OCI-LY3 (cell line): ENCODE measurements at regions not wholly inside any gene's neighbourhood (a gene's known extent, or its start where the extent isn't known, plus 50 kb on each side); places are given as distances from the start of the nearest gene placed in this dataset.

Experiments used
- H2AFZ ChIP-seq: fragments of 200-600, 300-600 bp; shearing (Covaris generic); 2 replicates; pipeline ENCODE4 v1.6.0; 2014; ENCODE audit warnings: antibody characterized with exemption, low read depth, low read length
- H3K27ac ChIP-seq: fragments of 200-600, 300-600 bp; sonication (generic); 2 replicates; pipeline ENCODE4 v1.5.1; 2014; ENCODE audit warnings: mild to moderate bottlenecking, low read length, moderate library complexity, mixed read lengths
- H3K27me3 ChIP-seq: fragments of 200-600, 300-600 bp; sonication (generic); 2 replicates; pipeline ENCODE4 v1.6.1; 2014; ENCODE audit warnings: low read depth, low read length, mixed read lengths
- H3K36me3 ChIP-seq: fragments of 200-600, 300-600 bp; sonication (generic); replicated peaks from 2 replicates; pipeline ENCODE3; 2014; ENCODE audit warnings: low read depth, low read length, mixed read lengths
- H3K4me1 ChIP-seq: fragments of 300-600, 200-600 bp; sonication (generic); 2 replicates; pipeline ENCODE4 v1.6.1; 2014; ENCODE audit warnings: low read length, mixed read lengths
- H3K4me2 ChIP-seq: fragments of 200-600, 300-600 bp; sonication (generic); 2 replicates; pipeline ENCODE4 v1.6.1; 2014; ENCODE audit warnings: low read length, mixed read lengths
- H3K4me3 ChIP-seq: fragments of 300-600, 200-600 bp; sonication (generic); 2 replicates; pipeline ENCODE4 v1.5.1; 2014; ENCODE audit warnings: antibody characterized with exemption, mild to moderate bottlenecking, low read length, moderate library complexity
- H3K79me2 ChIP-seq: fragments of 300-600, 200-600 bp; shearing (Covaris generic); 2 replicates; pipeline ENCODE4 v1.6.1; 2014; ENCODE audit warnings: mild to moderate bottlenecking, low read length, mixed read lengths
- H3K9ac ChIP-seq: fragments of 300-600, 200-600 bp; shearing (Covaris generic); 2 replicates; pipeline ENCODE4 v1.6.0; 2014; ENCODE audit warnings: mild to moderate bottlenecking, low read length, moderate library complexity
- H3K9me3 ChIP-seq: fragments of 200-600, 300-600 bp; shearing (Covaris generic); 2 replicates; pipeline ENCODE4 v1.6.1; 2014; ENCODE audit warnings: low read length, mixed read lengths; ENCODE audit not compliant: insufficient read depth
- H4K20me1 ChIP-seq: fragments of 200-600, 300-600 bp; sonication (generic); 2 replicates; pipeline ENCODE4 v1.6.1; 2016; ENCODE audit warnings: low read length, mixed read lengths; ENCODE audit not compliant: insufficient read depth
- EZH2phosphoT487 ChIP-seq: fragments of 200-600 bp; shearing (Covaris generic); IDR thresholded peaks from 2 replicates; pipeline ENCODE4 v1.6.1; 2018; ENCODE audit warnings: antibody characterized with exemption, mixed run types, low read depth
- TF ChIP-seq, protein P1 (sequence below): fragments of 200-600, 300-600 bp; sonication (generic); IDR thresholded peaks from 2 replicates; pipeline ENCODE4 v1.5.1; 2014; ENCODE audit warnings: antibody characterized with exemption, low read length, low read depth

DNA sequence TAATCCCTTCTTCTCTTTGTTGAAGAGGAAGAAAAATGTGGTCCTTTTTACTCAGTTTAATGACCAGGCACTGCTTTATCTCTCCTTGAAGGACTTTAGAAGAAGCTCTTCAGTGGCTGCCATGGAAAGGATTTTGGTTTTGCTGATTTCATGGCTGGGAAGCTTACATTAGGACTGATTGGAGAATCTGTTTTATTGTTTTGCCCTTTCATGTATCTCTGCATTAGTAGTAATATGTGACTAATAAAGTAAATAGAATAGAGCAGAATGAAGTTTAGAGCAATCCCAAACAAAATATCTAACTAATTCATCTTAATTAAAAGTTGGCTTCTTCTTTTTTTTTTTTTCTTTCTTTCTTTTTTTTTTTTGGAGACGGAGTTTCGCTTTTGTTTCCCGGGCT, 502.9 kb downstream of the HAO1 start:
- H3K9ac ChIP-seq = no peak overlapping the region
- no peaks in the 10 kb centered on the region for H3K9me3 ChIP-seq
- H3K27me3 ChIP-seq = no peaks in the 10 kb centered on the region
- H3K4me1 ChIP-seq = no peaks in the 10 kb centered on the region
- TF ChIP-seq, protein P1, sequence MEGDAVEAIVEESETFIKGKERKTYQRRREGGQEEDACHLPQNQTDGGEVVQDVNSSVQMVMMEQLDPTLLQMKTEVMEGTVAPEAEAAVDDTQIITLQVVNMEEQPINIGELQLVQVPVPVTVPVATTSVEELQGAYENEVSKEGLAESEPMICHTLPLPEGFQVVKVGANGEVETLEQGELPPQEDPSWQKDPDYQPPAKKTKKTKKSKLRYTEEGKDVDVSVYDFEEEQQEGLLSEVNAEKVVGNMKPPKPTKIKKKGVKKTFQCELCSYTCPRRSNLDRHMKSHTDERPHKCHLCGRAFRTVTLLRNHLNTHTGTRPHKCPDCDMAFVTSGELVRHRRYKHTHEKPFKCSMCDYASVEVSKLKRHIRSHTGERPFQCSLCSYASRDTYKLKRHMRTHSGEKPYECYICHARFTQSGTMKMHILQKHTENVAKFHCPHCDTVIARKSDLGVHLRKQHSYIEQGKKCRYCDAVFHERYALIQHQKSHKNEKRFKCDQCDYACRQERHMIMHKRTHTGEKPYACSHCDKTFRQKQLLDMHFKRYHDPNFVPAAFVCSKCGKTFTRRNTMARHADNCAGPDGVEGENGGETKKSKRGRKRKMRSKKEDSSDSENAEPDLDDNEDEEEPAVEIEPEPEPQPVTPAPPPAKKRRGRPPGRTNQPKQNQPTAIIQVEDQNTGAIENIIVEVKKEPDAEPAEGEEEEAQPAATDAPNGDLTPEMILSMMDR = no peak
- no peak for TF ChIP-seq EZH2phosphoT487
- no peak overlapping the region for H3K4me3 ChIP-seq
- no peaks in the 10 kb centered on the region for H4K20me1 ChIP-seq
- no peaks in the 10 kb centered on the region for H3K79me2 ChIP-seq
- no peak overlapping the region for H3K4me2 ChIP-seq
- H3K36me3 ChIP-seq = no peaks in the 10 kb centered on the region
- H3K27ac ChIP-seq = no peak overlapping the region
- no peak overlapping the region for H2AFZ ChIP-seq

DNA sequence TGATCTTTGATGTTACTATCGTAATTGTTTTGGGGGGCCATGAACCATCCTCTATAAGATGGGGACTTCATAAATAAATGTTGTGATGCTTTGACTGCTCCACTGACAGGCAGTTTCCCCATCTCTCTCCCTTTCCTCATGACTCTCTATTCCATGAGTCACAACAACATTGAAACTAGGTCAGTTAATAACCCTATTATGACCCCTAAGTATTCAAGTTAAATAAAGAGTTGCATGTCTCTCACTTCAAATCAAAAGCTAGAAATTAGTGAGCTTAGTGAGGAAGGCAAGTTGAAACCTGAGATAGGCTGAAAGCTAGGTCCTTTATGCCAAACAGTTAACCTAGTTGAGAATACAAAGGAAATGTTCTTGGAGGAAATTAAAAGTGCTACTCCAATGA, 491.0 kb downstream of the HAO1 start:
- Histone ChIP-seq H3K4me2 (no peak overlapping the region), H2AFZ (no peak overlapping the region), H3K79me2 (no peaks in the 10 kb centered on the region), H4K20me1 (no peaks in the 10 kb centered on the region), H3K36me3 (no peaks in the 10 kb centered on the region), H3K27me3 (no peaks in the 10 kb centered on the region), H3K9ac (no peak overlapping the region), H3K4me1 (no peaks in the 10 kb centered on the region), H3K27ac (no peak overlapping the region), H3K9me3 (no peaks in the 10 kb centered on the region), H3K4me3 (no peak overlapping the region)
- TF ChIP-seq EZH2phosphoT487 = no peak
- TF ChIP-seq, protein P1 = no peak

DNA sequence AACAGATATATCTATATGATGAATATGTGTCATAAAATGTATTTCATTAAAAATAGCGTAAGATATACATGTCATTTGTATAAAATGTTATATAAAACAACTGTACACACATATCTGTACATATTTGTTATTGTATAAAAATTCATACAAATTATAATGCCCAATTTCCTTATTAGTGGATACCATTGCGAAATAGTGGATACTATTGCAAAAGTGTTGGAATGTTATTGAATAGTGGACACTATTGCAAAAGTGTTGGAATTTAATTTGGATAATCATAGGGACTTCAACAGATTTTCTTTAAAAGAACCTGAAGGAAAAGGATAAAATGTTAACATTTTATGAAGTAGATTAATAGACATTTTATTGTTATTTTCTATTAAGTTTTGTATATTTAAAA, 487.4 kb downstream of the HAO1 start:
- Histone ChIP-seq H4K20me1 (no peaks in the 10 kb centered on the region), H3K27me3 (no peaks in the 10 kb centered on the region), H3K36me3 (no peaks in the 10 kb centered on the region), H3K9ac (no peak overlapping the region), H3K4me1 (no peaks in the 10 kb centered on the region), H3K4me3 (no peak overlapping the region), H3K79me2 (no peaks in the 10 kb centered on the region), H3K9me3 (no peaks in the 10 kb centered on the region), H3K27ac (no peak overlapping the region), H2AFZ (no peak overlapping the region), H3K4me2 (no peak overlapping the region)
- TF ChIP-seq, protein P1 = no peak
- TF ChIP-seq EZH2phosphoT487 = no peak

DNA sequence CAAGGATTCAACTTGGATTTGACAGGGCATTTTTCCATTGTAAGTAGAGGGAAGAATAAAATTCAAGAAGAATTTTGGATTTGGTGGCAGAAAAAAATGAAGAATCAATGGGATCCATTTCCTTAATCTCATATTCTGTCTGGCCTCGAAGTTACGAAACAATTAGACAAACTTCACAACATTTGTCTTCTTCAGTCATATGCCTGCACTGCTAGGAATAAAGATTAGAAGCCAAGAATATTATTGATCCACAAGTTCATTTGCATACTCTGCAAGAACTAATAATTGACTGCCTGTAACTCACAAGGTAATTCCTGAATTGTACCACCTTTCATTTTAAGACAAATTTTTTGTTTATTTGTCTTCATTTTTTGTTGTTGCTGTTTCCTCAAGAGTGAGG, 486.2 kb downstream of the HAO1 start:
- Histone ChIP-seq H3K9ac (no peak overlapping the region), H3K4me2 (no peak overlapping the region), H3K27ac (no peak overlapping the region), H4K20me1 (no peaks in the 10 kb centered on the region), H3K27me3 (no peaks in the 10 kb centered on the region), H3K9me3 (no peaks in the 10 kb centered on the region), H2AFZ (no peak overlapping the region), H3K4me3 (no peak overlapping the region), H3K36me3 (no peaks in the 10 kb centered on the region), H3K79me2 (no peaks in the 10 kb centered on the region), H3K4me1 (no peaks in the 10 kb centered on the region)
- TF ChIP-seq, protein P1 = no peak
- TF ChIP-seq EZH2phosphoT487 = no peak
